GM21381 (cell line): ENCODE measurements at regions not wholly inside any gene's neighbourhood (a gene's known extent, or its start where the extent isn't known, plus 50 kb on each side); places are given as distances from the start of the nearest gene placed in this dataset.

ENCODE experiments used
- ATAC-seq: cut with Tn5 transposase; IDR thresholded peaks from one replicate; pipeline ENCODE4 v1.9.1; 2021; ENCODE audit warnings: mild to moderate bottlenecking, moderate library complexity; ENCODE audit not compliant: unreplicated experiment

GRCh38 chrX:40282946-40283660 lies 185.3 kb upstream of the BCOR start:
- ATAC-seq: no peak

GRCh38 chrX:40282348-40282747 lies 184.6 kb upstream of the BCOR start:
- ATAC-seq: no peak

DNA sequence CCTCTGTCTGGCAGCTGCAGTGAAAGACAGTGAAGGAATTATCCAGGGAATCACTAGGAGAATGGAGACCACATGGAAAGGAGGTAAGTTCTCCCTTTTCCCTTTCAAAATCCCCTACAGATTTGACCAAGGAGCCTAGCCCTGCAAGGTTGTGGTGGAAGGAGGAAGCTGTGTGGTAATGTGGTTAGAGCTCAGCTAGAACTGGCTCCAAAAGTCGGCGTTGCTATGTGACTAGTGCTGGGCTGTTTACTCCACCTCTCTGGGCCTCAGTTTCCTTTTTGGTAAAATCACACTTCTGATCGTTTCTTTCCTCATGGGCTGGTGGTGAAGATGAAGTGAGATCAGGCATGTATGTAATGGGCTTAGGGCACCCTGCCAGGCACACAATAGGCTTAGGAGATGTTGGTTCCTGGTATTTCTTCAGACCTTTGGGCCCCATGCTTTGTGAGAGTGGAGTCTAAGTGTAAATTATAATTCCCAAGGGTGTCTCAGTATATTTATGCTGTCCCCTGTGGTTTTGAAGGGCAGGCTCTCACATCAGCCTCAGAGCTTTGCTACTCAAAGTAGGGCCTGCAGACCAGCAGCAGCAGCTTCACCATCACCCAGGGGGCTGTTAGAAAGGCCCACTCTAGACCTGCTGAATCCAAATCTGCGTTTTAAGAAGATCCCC lies 183.7 kb upstream of the BCOR start:
- no peak for ATAC-seq

DNA sequence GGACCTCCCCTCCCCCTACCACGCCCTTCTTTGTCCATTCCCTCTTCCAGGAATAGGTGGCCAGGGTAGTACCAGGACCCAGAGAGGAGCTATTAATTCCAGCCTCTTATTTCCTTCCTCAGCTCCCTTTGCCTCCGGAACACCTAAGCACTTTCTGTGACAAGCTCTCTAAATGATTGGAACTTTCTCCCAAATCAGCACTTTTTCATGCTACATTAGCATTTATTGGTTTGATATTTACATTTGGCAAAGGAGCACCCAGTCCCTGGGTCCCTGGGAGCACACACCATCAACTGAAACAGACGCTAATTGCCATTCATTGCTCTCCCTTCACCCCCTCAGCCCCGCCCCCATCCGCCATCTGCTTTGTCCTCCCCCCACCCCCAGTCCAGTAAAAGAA lies 182.0 kb upstream of the BCOR start:
- no peak for ATAC-seq

DNA sequence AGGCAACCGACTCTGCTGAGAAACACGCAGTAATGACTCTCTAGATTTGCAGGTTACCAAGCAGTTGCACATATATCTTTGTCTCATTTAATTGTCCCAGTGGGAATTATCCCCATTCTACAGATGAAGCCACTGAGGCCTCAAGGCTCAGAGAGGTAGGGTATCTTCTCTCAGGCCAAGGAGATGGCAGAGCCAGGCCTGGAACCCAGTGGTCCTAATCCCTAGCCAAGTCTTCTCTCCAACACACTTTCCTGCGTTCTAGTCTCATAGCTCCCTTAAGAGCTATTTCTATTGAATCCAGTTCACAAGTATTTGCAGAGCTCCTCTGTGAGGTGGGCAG lies 181.3 kb upstream of the BCOR start:
- ATAC-seq: no peak

GRCh38 chrX:40278340-40279090 lies 180.8 kb upstream of the BCOR start:
- no peak for ATAC-seq

- ATAC-seq: no peak
These were observed 179.9 kb upstream of the BCOR start for GRCh38 chrX:40277672-40278071.

GRCh38 chrX:40273356-40274050 lies 175.7 kb upstream of the BCOR start:
- no peak for ATAC-seq

GRCh38 chrX:40272776-40273175 lies 175.0 kb upstream of the BCOR start:
- ATAC-seq: no peak

GRCh38 chrX:40272141-40272540 lies 174.4 kb upstream of the BCOR start:
- no peak for ATAC-seq

DNA sequence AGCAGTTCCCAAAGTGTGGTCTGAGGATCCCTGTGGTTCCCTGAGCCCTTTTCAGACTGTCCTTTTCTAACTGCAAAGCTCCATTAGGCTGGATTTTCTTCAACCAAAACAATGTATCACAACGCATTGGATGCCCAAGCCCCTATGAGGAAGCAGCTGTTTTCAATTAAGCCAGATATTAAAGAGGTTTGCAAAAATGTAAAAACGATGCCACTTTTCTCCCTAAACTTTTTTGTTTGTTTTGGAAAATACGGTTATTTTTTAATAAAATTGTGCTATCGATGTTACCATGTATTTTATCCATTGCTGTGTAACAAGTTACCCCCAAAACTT lies 170.4 kb upstream of the BCOR start:
- no peak for ATAC-seq

- ATAC-seq: peak; percentile 37
These were observed 169.8 kb upstream of the BCOR start for GRCh38 chrX:40267334-40268187.

DNA sequence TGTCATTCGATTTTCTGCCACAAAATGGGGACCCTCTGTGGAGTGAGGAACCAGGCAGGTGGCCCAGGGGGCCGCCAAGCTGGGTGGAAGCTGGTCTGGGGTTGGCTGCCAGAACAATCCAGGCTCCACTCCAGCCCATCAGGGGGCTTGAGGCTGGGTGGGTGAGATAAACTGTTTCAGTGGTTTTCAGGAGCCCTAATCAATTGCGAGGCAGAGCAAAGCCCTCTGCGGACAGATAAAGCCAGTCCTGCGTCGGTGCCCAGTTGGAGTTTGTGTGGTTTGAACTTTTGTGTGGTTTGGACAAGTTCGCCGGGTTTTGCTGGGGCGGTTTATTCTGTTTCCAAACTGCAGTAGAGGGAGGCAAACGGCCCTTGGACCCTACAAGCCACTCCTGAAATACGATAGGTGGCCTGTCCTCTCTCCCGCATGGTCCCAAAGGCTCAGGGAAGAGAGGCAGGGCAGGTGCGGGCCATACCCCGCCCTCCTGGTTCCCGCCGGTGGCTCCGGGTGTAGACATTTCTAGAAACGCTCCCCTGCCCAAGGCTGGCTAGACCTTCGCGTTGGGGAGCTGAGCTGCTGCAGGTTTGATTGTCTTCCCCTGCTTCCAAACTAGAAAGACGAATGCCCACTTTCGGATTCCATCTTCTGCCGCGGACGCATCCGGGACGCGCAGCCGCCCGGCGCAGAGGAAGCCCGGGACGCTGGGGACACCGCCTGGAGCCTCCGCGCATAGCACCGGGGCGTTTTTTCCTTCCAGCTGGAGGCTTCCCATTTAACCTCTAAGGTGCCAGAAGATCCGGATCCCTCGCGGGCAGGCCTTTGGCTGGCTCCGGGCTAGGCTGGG lies 169.0 kb upstream of the BCOR start:
- ATAC-seq: peak; percentile 57

GRCh38 chrX:40265936-40266335 lies 168.2 kb upstream of the BCOR start:
- no peak for ATAC-seq

- no peak for ATAC-seq
These were observed 165.3 kb upstream of the BCOR start for GRCh38 chrX:40263014-40263560.

- no peak for ATAC-seq
These were observed 164.6 kb upstream of the BCOR start for GRCh38 chrX:40262157-40263013.

- no peak for ATAC-seq
These were observed 164.0 kb upstream of the BCOR start for GRCh38 chrX:40261833-40262156.

GRCh38 chrX:40260146-40260747 lies 162.5 kb upstream of the BCOR start:
- ATAC-seq: no peak
